WERI-Rb-1 (cell line): ENCODE measurements at regions not wholly inside any gene's neighbourhood (a gene's known extent, or its start where the extent isn't known, plus 50 kb on each side); places are given as distances from the start of the nearest gene placed in this dataset.
"Not testable (repeated sequence)": the region's sequence is repeated elsewhere in the genome, so short reads cannot be mapped to it uniquely, and the experiment has no call there.

Experiments used
- DNase-seq: peaks from one replicate; pipeline ENCODE4 v3.0.0-alpha.2; 2020
- H3K27ac ChIP-seq: fragments of 250-450 bp; sonication (Bioruptor Pico); 2 replicates; pipeline ENCODE4 v1.5.1; 2020; ENCODE audit warnings: mild to moderate bottlenecking, moderate library complexity
- H3K27me3 ChIP-seq: fragments of 250-450 bp; sonication (Bioruptor Pico); 2 replicates; pipeline ENCODE4 v1.5.1; 2021; ENCODE audit warnings: mild to moderate bottlenecking, low read depth, moderate library complexity; ENCODE audit not compliant: insufficient read depth, severe bottlenecking
- H3K36me3 ChIP-seq: fragments of 250-450 bp; sonication (Bioruptor Pico); 2 replicates; pipeline ENCODE4 v1.5.1; 2020; ENCODE audit warnings: mild to moderate bottlenecking, moderate library complexity
- H3K4me3 ChIP-seq: 2 replicates; pipeline ENCODE4 v1.5.1; 2011; ENCODE audit warnings: low read depth, mild to moderate bottlenecking, control low read depth, low read length
- H3K9me3 ChIP-seq: fragments of 250-450 bp; sonication (Bioruptor Pico); 2 replicates; pipeline ENCODE4 v1.5.1; 2021; ENCODE audit warnings: mild to moderate bottlenecking, moderate library complexity; ENCODE audit not compliant: severe bottlenecking
- CTCF ChIP-seq: IDR thresholded peaks from 2 replicates; pipeline ENCODE4 v1.5.1; 2011; ENCODE audit warnings: low read depth, mild to moderate bottlenecking, control low read depth, inconsistent platforms, low read length

DNA sequence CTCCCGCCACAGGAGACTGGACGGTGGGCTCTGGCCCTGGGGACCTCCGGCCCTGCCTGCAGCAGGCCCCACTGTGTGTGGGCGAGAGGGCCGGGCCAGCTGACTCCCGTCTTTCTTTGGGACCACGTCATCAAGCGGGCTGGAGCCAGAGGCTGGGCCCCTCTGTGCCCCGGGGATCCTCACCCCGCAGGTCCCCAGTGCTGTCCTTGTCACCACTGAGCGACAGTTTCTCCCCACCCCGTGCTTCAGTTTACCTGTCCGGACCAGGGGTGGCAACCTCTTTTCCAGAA lies 181.9 kb upstream of the ZNF469 start:
- no peaks in the 10 kb centered on the region for H3K36me3 ChIP-seq
- no peaks in the 10 kb centered on the region for H3K9me3 ChIP-seq
- H3K27ac ChIP-seq = no peak overlapping the region
- no peak for TF ChIP-seq CTCF
- no peaks in the 10 kb centered on the region for H3K27me3 ChIP-seq
- no peak overlapping the region for H3K4me3 ChIP-seq
- no peak for DNase-seq

GRCh38 chr16:88201611-88202010 lies 181.1 kb upstream of the ZNF469 start:
- not testable (repeated sequence) for H3K4me3 ChIP-seq, H3K36me3 ChIP-seq, H3K27me3 ChIP-seq, DNase-seq, H3K9me3 ChIP-seq, H3K27ac ChIP-seq

- no peaks in the 10 kb centered on the region for H3K9me3 ChIP-seq
Observed at GRCh38 chr16:88202207-88202745, 180.5 kb upstream of the ZNF469 start.

DNA sequence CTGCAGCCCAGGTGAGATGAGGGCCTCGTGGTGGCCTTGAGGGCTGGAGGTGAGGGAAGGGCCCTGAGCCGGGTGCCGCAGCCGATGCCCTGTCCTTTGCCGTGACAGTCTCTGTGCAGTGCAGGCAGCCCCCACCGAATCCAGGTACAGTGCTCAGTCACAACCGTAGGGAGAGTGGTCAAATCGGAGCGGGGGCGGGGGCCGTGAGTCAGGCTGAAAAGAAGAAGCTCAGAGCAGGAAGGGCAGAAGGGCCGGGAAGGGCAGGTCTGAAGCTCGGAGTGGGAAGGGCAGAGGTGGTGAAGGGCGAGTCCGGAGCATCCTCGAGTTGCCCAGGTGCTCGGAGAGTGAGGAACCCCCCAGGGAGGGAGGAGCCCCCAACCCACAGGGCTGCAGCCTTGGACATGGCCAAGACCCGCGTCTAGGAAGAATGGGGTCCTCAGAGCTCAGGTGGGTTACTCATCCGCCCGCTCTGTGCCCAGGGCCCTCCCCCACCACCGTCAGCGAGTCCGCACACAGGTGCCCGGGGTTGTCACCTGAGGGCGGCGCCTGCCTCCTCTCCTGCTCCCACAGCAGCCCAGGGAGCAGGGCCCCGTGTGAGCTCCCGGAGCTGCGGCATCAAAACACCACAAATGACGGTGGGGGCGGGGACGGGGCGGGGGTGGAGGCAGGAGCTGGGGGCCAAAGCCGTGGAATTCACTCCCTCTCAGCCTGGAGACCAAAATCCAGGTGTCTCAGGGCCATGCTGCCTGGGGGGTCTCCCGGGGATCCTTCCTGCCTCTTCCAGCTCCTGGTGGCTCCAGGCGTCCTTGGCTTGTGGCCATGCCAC lies 179.7 kb upstream of the ZNF469 start:
- H3K4me3 ChIP-seq, H3K9me3 ChIP-seq, DNase-seq, H3K36me3 ChIP-seq, H3K27ac ChIP-seq, H3K27me3 ChIP-seq: not testable (repeated sequence)

More at GRCh38 chr16:88202207-88202745, 180.5 kb upstream of the ZNF469 start:
- TF ChIP-seq CTCF = no peak
- H3K36me3 ChIP-seq = no peaks in the 10 kb centered on the region
- no peaks in the 10 kb centered on the region for H3K27me3 ChIP-seq
- no peak for DNase-seq
- H3K4me3 ChIP-seq = no peak overlapping the region
- no peak overlapping the region for H3K27ac ChIP-seq

DNA sequence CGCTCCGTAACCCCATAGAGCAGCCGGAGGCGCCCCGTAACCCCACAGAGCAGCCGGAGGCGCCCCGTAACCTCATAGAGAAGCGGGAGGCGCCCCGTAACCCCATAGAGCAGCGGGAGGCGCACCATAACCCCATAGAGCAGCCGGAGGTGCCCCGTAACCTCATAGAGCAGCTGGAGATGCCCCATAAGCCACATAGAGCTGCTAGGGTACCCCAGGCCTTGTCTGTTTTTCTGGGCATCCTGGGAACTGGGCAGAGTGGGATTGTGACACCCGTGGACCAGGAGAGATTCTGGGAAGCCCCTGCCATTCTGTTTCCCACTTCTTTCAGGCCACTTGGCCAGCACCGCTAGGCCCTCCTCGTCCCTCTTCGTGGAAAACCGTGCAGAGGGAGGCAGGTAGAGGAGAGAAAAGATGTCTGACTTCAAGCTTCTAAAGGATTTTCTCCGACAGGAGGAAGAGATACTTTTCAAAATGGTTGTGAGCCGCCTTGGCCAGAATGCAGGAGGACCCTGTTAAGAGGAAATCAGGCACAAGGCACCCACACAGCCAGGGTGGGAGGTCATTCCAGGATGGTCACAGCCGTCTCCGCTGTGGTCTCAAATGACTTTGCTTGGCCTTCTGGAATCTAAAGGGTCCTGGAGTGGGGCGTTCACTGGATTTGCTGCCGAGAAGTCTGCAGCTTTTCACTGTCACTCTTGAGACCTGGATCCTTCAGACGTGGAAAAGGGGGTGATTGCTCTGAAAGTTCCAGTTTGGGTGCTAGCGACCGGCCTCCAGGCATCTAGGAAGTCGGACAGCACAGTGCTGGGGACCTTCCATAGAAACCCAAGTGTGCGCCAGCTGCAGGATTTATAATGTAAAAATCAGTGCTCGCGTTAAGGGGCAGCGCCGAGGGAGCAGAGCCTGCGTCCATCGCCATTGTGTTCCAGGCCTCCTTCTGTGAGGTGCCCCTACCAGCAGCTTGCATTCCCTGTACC lies 178.3 kb upstream of the ZNF469 start:
- H3K27me3 ChIP-seq, H3K27ac ChIP-seq, H3K9me3 ChIP-seq, DNase-seq, H3K36me3 ChIP-seq, H3K4me3 ChIP-seq: not testable (repeated sequence)

- H3K9me3 ChIP-seq, DNase-seq, H3K27me3 ChIP-seq, H3K4me3 ChIP-seq, H3K27ac ChIP-seq, H3K36me3 ChIP-seq: not testable (repeated sequence)
Observed at GRCh38 chr16:88205482-88205881, 177.3 kb upstream of the ZNF469 start.

DNA sequence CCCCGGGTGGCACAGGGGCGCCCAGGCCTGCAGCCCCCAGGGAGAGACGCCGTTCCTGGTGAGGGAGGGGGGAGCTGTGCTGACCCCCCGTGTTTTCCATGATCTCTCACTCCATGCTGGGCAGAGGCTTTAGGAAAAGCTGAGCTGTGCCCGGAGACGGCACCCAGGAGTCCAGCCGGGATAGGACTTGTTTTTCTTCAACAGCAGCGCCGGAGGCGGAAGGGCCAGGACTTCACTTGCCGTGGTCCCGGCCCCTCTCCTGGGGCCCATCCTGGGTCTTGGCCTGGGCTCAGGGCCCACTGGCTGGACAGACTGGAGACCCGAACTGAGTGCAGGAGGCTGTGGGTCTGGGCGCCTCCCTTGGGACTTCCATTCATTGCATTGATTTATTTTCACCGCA lies 176.8 kb upstream of the ZNF469 start:
- H3K4me3 ChIP-seq, DNase-seq, H3K36me3 ChIP-seq, H3K27me3 ChIP-seq, H3K9me3 ChIP-seq, H3K27ac ChIP-seq: not testable (repeated sequence)

DNA sequence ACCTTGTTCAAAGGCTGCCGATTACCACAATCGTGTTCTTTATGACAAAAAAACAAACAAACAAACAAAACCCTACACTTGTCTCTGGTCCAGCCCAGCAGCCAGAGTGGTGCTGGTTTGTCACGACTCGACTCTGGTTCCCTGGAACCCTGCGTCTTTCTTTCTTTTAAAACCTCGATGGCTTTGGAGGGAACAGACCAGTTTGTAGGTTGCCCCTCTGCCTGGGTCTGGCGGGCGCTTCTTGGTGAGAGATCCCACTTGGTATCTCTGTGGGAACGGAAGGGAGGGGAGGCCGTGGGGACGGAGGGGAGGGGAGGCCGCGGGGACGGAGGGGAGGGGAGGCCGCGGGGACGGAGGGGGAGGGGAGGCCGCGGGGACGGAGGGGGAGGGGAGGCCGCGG lies 176.2 kb upstream of the ZNF469 start:
- H3K27me3 ChIP-seq, H3K27ac ChIP-seq, DNase-seq, H3K36me3 ChIP-seq, H3K9me3 ChIP-seq, H3K4me3 ChIP-seq: not testable (repeated sequence)
